IMR-90 (cell line): ENCODE measurements at regions not wholly inside any gene's neighbourhood (a gene's known extent, or its start where the extent isn't known, plus 50 kb on each side); places are given as distances from the start of the nearest gene placed in this dataset.

ENCODE experiments used
- CTCF ChIP-seq: conservative IDR thresholded peaks from 2 replicates; pipeline ENCODE4 v1.5.1; 2012; ENCODE audit warnings: mild to moderate bottlenecking, low read depth, low read length, improper control_type of control experiment
- POLR2A ChIP-seq: IDR thresholded peaks from 2 replicates; pipeline ENCODE4 v1.6.1; 2012; ENCODE audit warnings: mild to moderate bottlenecking, low read depth, low read length
- RFX5 ChIP-seq: IDR thresholded peaks from 2 replicates; pipeline ENCODE4 v1.8.0; 2012; ENCODE audit warnings: low read depth, mild to moderate bottlenecking, low read length, moderate library complexity
- SMC3 ChIP-seq: fragments of 150-350 bp; IDR thresholded peaks from 2 replicates; pipeline ENCODE4 v1.6.1; 2016; ENCODE audit warnings: low read depth, mild to moderate bottlenecking, antibody characterized with exemption, low read length, moderate library complexity

- TF ChIP-seq POLR2A (no peak), SMC3 (no peak), CTCF (no peak), RFX5 (no peak)
Observed at GRCh38 chr3:197350446-197350845, 52.0 kb upstream of the DLG1 start.
